Bone marrow (tissue), 2 donors: ENCODE measurements at regions not wholly inside any gene's neighbourhood (a gene's known extent, or its start where the extent isn't known, plus 50 kb on each side); places are given as distances from the start of the nearest gene placed in this dataset.
"Not testable (repeated sequence)": the region's sequence is repeated elsewhere in the genome, so short reads cannot be mapped to it uniquely, and the experiment has no call there.

Experiments used
- DNase-seq, 2 donors: peaks; one replicate each; lab custom pipeline; 2025; lab: John Stamatoyannopoulos, UW

GRCh38 chr2:84214455-84214854, 244.6 kb downstream of the SUCLG1 start:
- no peak for DNase-seq

DNA sequence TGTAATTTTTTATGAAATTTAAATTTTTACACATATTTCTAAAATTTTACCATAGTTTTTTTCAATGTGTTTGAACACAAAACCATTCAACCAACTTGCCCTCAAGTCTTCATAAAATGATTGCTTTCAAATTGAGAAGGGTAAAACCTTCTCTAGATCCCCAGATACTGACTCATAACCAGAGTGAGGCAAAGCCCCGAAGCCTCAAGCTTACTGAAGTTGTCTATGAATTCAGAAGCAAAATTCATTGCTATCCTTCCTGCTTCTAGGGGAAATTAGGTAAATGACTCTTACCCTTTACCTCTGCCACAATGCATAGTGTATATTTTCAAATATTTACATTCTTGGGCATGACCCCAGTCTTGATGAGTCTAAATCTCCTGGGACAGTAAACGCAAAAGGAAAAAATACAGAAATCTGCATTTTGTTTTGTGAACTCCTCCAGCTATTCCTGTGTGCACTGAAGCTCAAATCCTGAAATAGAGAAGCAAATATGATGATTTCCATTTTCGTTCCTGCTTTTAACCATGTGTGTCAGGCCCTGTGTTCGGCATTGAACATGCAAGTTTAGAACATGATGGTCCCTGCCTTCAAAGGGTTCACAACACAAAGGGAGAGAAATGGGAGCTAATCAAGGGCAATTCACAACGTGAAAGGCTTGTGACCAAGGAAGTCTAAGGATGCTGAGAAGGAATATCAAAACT, 246.3 kb downstream of the SUCLG1 start:
- DNase-seq = no peak

DNA sequence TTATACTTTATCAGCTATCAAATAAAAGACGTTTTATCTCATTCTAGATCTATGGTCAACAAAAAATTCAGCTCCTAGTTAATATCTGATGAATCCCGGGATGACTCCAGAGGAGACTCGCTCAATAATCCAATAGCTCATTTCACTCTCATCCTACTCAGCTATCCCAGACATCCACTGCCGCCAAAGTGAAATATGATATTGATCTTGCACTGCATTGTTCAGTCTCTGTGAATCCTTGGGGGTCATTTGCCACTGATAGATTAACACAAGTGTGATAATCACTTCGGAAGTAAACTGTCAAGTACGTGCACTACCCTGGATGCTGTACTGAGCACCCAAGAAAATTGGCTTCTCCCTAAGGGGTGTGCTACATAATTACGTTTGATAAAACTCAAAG, 249.1 kb downstream of the SUCLG1 start:
- no peak for DNase-seq

DNA sequence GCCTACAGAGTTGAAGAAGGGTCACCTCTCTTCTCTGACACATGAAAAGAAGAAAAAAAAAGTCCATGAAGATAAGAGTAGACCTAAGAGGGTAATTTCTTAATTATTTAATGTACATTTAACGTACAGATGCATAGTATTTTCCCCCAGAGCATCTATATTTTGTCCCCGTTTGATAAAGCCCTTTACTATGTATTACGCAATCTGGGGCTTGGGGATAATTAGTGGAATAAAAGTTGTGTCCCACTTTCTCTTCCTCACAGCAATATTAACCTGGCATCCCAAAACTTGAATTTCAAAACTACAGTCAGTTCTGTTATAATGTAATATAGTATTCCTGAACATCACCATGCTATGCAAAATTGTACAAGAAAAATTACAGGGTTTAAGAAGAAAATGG, 254.1 kb downstream of the SUCLG1 start:
- no peak for DNase-seq

GRCh38 chr2:84202166-84202565, 256.9 kb downstream of the SUCLG1 start:
- DNase-seq = no peak

DNA sequence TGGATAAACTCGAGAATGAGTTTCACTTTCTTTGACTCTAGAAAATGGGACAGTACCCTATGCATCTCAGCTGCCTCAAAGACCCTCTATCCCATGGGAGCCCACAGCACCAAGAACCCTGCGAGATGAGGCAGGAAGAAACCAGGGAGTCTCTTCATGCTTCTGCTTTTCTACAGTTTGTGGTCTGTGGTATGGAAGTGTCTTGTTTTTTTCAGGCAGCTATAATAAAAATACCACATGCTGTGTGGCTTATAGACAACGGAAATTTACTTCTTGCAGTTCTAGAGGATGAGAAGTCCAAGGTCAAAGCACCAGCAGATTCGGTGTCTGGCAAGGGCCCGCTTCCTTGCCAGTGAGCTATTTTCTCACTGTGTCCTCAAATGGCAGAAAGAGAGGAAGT, 257.9 kb downstream of the SUCLG1 start:
- DNase-seq = no peak

GRCh38 chr2:84197901-84198300, 261.2 kb downstream of the SUCLG1 start:
- no peak for DNase-seq

GRCh38 chr2:84194949-84195644, 264.0 kb downstream of the SUCLG1 start:
- no peak for DNase-seq

- no peak for DNase-seq
Observed at GRCh38 chr2:84194181-84194580, 264.9 kb downstream of the SUCLG1 start.

- DNase-seq = no peak
Observed at GRCh38 chr2:84187258-84187657, 271.8 kb downstream of the SUCLG1 start.

GRCh38 chr2:84181927-84182326, 277.2 kb downstream of the SUCLG1 start:
- no peak for DNase-seq

GRCh38 chr2:84177733-84178132, 281.3 kb downstream of the SUCLG1 start:
- DNase-seq = no peak

DNA sequence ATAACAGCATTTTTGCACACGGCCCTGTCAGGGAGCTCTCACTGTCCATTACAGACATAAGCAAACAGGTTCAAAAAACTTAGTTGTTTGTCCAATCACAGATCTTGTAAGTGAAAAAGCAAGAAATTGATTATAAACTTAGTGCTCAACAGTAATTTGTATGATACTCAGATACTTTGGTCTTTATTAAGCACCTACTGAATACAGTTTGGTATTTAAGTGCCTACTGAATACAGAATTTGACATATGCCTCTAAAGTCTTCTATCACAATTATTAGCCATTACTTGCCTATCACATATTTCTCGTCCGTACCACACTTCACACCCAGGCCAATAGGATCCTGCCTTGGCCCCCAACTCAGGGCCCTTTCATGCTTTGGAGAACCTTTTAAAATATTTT, 283.1 kb downstream of the SUCLG1 start:
- DNase-seq = no peak

DNA sequence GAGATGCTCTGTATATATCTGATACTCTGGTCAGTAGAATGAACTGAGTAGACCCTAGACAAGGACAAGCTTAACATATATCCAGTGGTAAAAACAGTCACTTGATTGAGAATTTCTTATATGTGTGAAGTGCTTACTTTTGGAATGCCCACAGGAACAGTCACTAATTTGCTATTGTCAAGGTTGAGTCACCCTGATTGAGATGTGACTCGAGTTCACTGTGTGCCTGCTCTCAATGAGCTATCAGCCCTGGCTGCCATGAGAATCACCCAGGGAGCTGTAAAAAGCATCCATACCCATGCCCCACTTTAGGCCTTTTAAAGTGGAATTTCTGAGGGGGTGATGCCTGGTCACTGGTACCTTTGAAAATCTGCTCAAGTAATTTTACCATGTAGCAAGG, 283.7 kb downstream of the SUCLG1 start:
- DNase-seq = no peak

DNA sequence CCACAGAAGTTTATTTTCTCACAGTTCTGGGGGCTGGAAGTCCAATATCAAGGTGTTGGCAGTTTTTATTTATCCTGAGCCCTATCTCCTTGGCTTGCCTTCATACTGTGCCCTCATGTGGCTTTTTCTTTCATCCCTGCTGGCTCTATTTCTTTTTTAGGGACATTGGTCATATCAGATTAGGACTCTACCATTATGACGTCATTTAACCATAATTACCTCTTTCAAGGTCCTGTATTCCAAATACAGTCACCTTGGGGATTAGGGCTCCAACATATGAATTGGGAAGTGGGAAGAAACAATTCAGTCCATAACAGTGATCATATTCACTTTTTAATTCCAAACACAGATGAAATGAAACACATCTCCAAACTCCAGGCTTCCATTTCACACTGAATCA, 286.0 kb downstream of the SUCLG1 start:
- no peak for DNase-seq

- DNase-seq = no peak
Observed at GRCh38 chr2:84170979-84171378, 288.1 kb downstream of the SUCLG1 start.

DNA sequence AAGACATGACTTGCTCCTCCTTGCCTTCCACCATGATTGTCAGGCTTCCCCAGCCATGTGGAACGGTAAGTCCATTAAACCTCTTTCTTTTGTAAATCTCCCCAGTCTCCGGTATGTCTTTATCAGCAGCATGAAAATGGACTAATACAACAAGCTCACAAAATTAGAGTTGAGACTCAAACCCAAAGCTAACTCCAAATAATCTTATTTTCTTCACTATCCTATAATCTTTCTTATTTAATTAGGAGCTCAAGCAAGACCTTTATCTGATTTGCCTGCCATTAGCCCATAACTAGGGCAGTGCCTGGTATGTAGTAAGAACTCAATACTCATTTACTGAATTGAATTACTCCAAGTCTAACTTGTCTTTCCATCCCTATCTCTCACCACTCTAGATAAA, 289.2 kb downstream of the SUCLG1 start:
- DNase-seq = no peak

DNA sequence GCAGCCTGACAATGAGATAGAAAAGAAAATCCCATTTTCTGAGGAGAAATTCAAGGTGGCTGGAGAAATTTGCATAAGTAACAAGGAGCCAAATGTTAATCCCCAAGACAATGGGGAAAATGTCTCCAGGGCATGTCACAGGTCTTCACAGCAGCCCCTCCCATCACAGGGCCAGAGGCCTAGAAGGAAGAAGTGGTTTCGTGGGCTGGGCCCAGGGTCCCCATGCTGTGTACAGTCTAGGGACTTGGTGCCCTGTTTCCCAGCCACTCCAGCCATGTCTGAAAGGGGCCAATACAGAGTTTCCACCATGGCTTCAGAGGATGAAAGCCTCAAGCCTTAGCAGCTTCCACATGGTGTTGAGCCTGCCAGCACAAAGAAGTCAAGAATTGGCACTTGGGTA, 290.5 kb downstream of the SUCLG1 start:
- not testable (repeated sequence) for DNase-seq

DNA sequence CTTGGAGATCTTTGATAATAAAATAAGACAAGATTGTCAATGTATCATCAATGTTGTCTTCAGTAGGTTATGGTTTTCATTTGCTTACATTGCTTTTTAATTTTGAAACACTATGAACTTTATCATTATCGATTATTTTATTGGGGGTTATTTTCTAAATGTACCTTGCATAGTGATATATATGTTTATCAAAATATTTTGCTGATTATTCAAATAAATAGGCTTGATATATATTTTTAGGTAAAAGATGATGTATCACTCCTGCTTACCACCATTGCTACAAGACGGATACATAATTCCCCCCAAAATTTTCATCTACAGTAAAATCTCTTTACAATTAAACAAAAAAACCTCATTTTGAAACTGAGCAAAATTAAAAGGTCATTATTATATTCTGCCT, 293.8 kb downstream of the SUCLG1 start:
- no peak for DNase-seq

DNA sequence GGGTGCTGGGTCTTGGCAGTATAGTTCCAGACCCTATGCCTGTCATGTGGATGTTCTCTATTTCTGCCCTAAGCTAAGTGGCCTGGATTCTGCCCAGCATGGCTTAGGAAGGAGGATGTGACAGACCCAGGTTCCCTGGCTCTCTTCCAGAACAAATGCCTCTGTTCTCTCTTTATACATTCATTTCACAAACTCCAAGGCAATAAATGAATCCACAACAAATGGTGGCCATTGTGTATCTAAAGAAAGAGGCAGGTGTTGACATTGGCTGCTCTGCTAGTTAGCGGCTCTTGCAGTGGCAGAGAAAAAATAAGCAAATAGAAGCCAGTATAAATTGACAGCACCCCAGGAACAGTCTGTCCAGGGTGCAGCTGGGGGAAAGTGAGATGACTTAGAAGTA, 298.6 kb downstream of the SUCLG1 start:
- DNase-seq = no peak

- DNase-seq = no peak
Observed at GRCh38 chr2:84158605-84159004, 300.5 kb downstream of the SUCLG1 start.

DNA sequence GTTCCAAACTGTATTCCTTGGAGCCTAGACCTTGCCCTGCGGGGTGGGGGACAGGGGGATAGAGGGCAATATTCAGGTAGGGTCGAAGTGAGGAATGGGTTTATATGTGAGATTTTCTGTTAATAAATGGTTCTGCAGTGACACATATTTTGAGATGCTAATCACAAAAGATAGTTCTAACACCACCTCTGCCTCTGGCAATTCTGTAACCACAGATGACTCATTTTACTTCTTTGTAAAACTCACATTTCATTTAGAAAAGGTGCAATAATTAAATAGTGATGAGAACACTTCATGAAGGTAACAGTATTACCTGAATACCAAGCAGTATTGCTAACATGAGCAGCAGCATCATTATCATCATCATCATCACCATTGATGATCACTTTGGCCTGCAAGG, 306.6 kb downstream of the SUCLG1 start:
- DNase-seq = no peak

DNA sequence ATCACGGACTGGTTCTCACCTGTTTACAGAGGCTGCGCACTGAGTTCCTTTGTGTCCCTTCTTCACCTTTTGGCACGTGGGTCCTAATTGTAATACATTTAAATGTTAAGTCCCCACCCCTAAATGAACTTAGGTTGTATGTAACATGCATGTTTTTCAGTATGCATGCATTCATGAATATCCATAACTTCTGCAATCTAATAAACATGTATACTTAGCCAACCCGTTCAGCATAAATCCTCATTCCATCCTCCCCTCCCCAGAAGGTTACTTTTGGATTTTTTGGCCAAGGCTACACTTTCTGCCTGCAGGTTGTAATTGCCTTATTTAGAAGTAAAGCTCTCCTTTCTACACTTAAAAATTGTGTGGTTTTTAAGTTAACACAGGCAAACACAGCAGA, 314.7 kb downstream of the SUCLG1 start:
- no peak for DNase-seq

DNA sequence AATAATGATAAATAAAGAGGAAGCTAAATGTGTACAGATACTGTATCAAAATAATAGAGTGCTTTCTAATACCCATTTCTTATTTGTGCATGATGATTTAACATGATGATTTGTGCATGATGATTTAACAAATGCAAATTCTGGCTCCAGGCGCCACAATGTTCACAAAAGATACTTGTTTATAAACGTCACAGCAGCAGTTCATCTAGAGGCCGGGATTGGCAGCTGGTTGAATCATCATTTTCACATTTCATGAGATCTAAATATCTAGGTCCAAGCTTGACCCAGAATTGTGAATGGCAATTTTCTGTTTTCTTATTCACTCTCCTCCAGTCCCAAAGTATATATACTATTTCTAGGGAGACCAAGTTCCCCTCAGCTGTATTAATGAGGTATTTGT, 322.0 kb downstream of the SUCLG1 start:
- DNase-seq = no peak
